H1 (cell line): ENCODE measurements at regions not wholly inside any gene's neighbourhood (a gene's known extent, or its start where the extent isn't known, plus 50 kb on each side); places are given as distances from the start of the nearest gene placed in this dataset.

Experiments used
- CTCF ChIA-PET: fragments of 300-600 bp; sonication (Branson Sonifier 250); formaldehyde crosslinking; loops from one replicate; lab custom pipeline; 2021; ENCODE audit not compliant: partially characterized antibody; lab: Charles Lee
- POLR2A ChIA-PET: fragments of 300-600 bp; sonication (Branson Sonifier 250); formaldehyde crosslinking; loops from one replicate; lab custom pipeline; 2021; ENCODE audit warnings: inconsistent platforms; ENCODE audit not compliant: partially characterized antibody; lab: Charles Lee
- DNase-seq, 2 experiments: peaks; one replicate each; pipeline versions ENCODE4 v3.0.0 to v3.0.0-alpha.2; 2010 to 2022; ENCODE audit warnings: low spot score in 2 of 2, low read depth in 1 of 2, mixed read lengths in 1 of 2
- FAIRE-seq: peaks from 2 replicates; lab custom pipeline; 2011; peaks lifted over from hg19 to GRCh38; lab: Jason Lieb, UNC
- H2AFZ ChIP-seq: 2 replicates; pipeline ENCODE4 v1.8.1; 2012; ENCODE audit warnings: low read length, inconsistent platforms
- H2AK5ac ChIP-seq: 2 replicates; pipeline ENCODE4 v1.6.1; 2013; ENCODE audit warnings: low read depth, low read length
- H2BK120ac ChIP-seq: replicated peaks from 2 replicates; pipeline ENCODE3; 2013; ENCODE audit warnings: low read depth, low read length, inconsistent platforms
- H2BK12ac ChIP-seq: 2 replicates; pipeline ENCODE4 v1.6.1; 2013; ENCODE audit warnings: low read depth, low read length
- H2BK15ac ChIP-seq: 2 replicates; pipeline ENCODE4 v1.6.1; 2013; ENCODE audit warnings: low read length
- H2BK20ac ChIP-seq: 2 replicates; pipeline ENCODE4 v1.6.1; 2013; ENCODE audit warnings: low read length
- H2BK5ac ChIP-seq: 2 replicates; pipeline ENCODE4 v1.6.1; 2013; ENCODE audit warnings: low read depth, low read length
- H3K14ac ChIP-seq: 2 replicates; pipeline ENCODE4 v1.6.1; 2013; ENCODE audit warnings: inconsistent platforms; ENCODE audit not compliant: insufficient read length
- H3K18ac ChIP-seq: 2 replicates; pipeline ENCODE4 v1.6.1; 2013; ENCODE audit warnings: low read length; ENCODE audit errors: extremely low read depth
- H3K23ac ChIP-seq: 2 replicates; pipeline ENCODE4 v1.6.1; 2013; ENCODE audit warnings: inconsistent platforms; ENCODE audit not compliant: insufficient read length
- H3K23me2 ChIP-seq: 2 replicates; pipeline ENCODE4 v1.6.1; 2013; ENCODE audit warnings: low read depth, low read length
- H3K27ac ChIP-seq: 2 replicates; pipeline ENCODE4 v1.6.1; 2011; ENCODE audit warnings: low read depth, low read length, inconsistent platforms
- H3K27me3 ChIP-seq, 4 experiments: replicated peaks in 1 of 4; 1 replicate in 1 of 4; 2 replicates in 3 of 4; pipeline versions ENCODE4 v1.6.1 to v1.8.1; 2011 to 2013; ENCODE audit warnings: low read length in 3 of 4, mild to moderate bottlenecking in 3 of 4, inconsistent platforms in 2 of 4, mixed read lengths in 2 of 4, moderate library complexity in 1 of 4; ENCODE audit not compliant: control insufficient read depth in 3 of 4, insufficient read depth in 3 of 4; ENCODE audit errors: extremely low read depth in 1 of 4
- H3K36me3 ChIP-seq, 4 experiments: 2 replicates each; pipeline versions ENCODE4 v1.6.1 to v1.8.1; 2011 to 2013; ENCODE audit warnings: mild to moderate bottlenecking in 4 of 4, low read length in 3 of 4, moderate library complexity in 2 of 4, control low read depth in 1 of 4, inconsistent platforms in 1 of 4; ENCODE audit not compliant: insufficient read depth in 4 of 4, control insufficient read depth in 2 of 4
- H3K4ac ChIP-seq: replicated peaks from 2 replicates; pipeline ENCODE3; 2013; ENCODE audit warnings: low read length, low read depth, mixed read lengths, inconsistent platforms; ENCODE audit not compliant: insufficient read length
- H3K4me1 ChIP-seq, 4 experiments: replicated peaks in 1 of 4; 1 replicate in 1 of 4; 2 replicates in 3 of 4; pipeline versions ENCODE4 v1.6.1 to v1.8.1; 2011 to 2013; ENCODE audit warnings: low read length in 3 of 4, inconsistent platforms in 2 of 4, mixed read lengths in 1 of 4; ENCODE audit not compliant: insufficient read depth in 4 of 4, control insufficient read depth in 3 of 4
- H3K4me2 ChIP-seq, 2 experiments: 2 replicates each; pipeline versions ENCODE4 v1.6.1 to v1.8.1; 2011 to 2013; ENCODE audit warnings: low read depth in 2 of 2, low read length in 2 of 2, control low read depth in 1 of 2, inconsistent platforms in 1 of 2, mild to moderate bottlenecking in 1 of 2; ENCODE audit not compliant: insufficient read depth in 1 of 2
- H3K4me3 ChIP-seq, 4 experiments: fragments of 200-600, 300-600 bp in 1 of 4; sonication (generic), shearing (Covaris generic), sonication (Bioruptor Twin) in 1 of 4; 2 replicates each; pipeline versions ENCODE4 v1.5.1 to v1.8.1; 2011 to 2016; ENCODE audit warnings: low read length in 4 of 4, low read depth in 3 of 4, control low read depth in 2 of 4, inconsistent platforms in 2 of 4, mild to moderate bottlenecking in 2 of 4, mixed read lengths in 1 of 4, moderate library complexity in 1 of 4; ENCODE audit not compliant: insufficient read depth in 2 of 4; ENCODE audit errors: extremely low read depth in 1 of 4
- H3K56ac ChIP-seq: replicated peaks from 2 replicates; pipeline ENCODE3; 2013; ENCODE audit warnings: low read depth, mild to moderate bottlenecking, mixed read lengths, low read length, inconsistent platforms; ENCODE audit not compliant: insufficient read length
- H3K79me1 ChIP-seq: 2 replicates; pipeline ENCODE4 v1.6.1; 2013; ENCODE audit warnings: low read depth, low read length, control low read depth
- H3K79me2 ChIP-seq, 2 experiments: 2 replicates each; pipeline versions ENCODE4 v1.6.1 to v1.8.1; 2012 to 2013; ENCODE audit warnings: low read length in 2 of 2, mild to moderate bottlenecking in 2 of 2, inconsistent platforms in 1 of 2; ENCODE audit not compliant: insufficient read depth in 2 of 2, control insufficient read depth in 1 of 2
- H3K9ac ChIP-seq, 4 experiments: replicated peaks in 1 of 4; 1 replicate in 1 of 4; 2 replicates in 3 of 4; pipeline versions ENCODE4 v1.6.1 to v1.8.1; 2011 to 2013; ENCODE audit warnings: low read depth in 3 of 4, low read length in 3 of 4, control low read depth in 2 of 4, mild to moderate bottlenecking in 2 of 4, moderate library complexity in 2 of 4, inconsistent platforms in 1 of 4; ENCODE audit errors: extremely low read depth in 1 of 4
- H3K9me3 ChIP-seq, 2 experiments: 2 replicates each; pipeline versions ENCODE4 v1.6.1 to v1.8.1; 2012 to 2013; ENCODE audit warnings: mild to moderate bottlenecking in 2 of 2, moderate library complexity in 2 of 2, control low read depth in 1 of 2, inconsistent platforms in 1 of 2, low read depth in 1 of 2, low read length in 1 of 2, mixed read lengths in 1 of 2; ENCODE audit not compliant: insufficient read depth in 2 of 2
- H4K20me1 ChIP-seq, 2 experiments: replicated peaks in 1 of 2; 2 replicates each; pipeline versions ENCODE3 to v1.8.1; 2011 to 2013; ENCODE audit warnings: inconsistent platforms in 2 of 2, low read length in 2 of 2, mild to moderate bottlenecking in 1 of 2; ENCODE audit not compliant: insufficient read depth in 2 of 2, control insufficient read depth in 1 of 2
- H4K5ac ChIP-seq: 2 replicates; pipeline ENCODE4 v1.6.1; 2013; ENCODE audit warnings: low read length, low read depth, mixed read lengths, inconsistent platforms; ENCODE audit not compliant: insufficient read length
- H4K8ac ChIP-seq: 2 replicates; pipeline ENCODE4 v1.8.0; 2013; ENCODE audit warnings: mild to moderate bottlenecking, moderate library complexity, low read length, inconsistent platforms; ENCODE audit not compliant: insufficient read depth; ENCODE audit errors: extremely low read depth
- H4K91ac ChIP-seq: replicated peaks from 2 replicates; pipeline ENCODE3; 2013; ENCODE audit warnings: low read length, mixed read lengths, inconsistent platforms; ENCODE audit not compliant: insufficient read length
- JUN ChIP-seq: IDR thresholded peaks from 2 replicates; pipeline ENCODE4 v1.6.1; 2011; ENCODE audit warnings: low read depth, mild to moderate bottlenecking, improper control_type of control experiment, low read length
- KDM4A ChIP-seq: IDR thresholded peaks from one replicate; pipeline ENCODE4 v1.7.1; 2012; ENCODE audit warnings: low read depth, mild to moderate bottlenecking, moderate library complexity, low read length, inconsistent platforms; ENCODE audit not compliant: severe bottlenecking
- RFX5 ChIP-seq: IDR thresholded peaks from 2 replicates; pipeline ENCODE4 v1.6.1; 2011; ENCODE audit warnings: low read depth, low read length, improper control_type of control experiment, borderline replicate concordance
- SRF ChIP-seq: IDR thresholded peaks from 2 replicates; pipeline ENCODE4 v1.6.1; 2011; ENCODE audit warnings: mild to moderate bottlenecking, low read depth, low read length, moderate library complexity
- WGBS, 2 experiments: shearing (Covaris generic) in 1 of 2; methylation state at CpG; one replicate each; pipeline versions ENCODE4 v1.1.6 to v1.1.7; 2013 to 2015; ENCODE audit warnings: low lambda C conversion rate in 2 of 2, mixed read lengths in 2 of 2, inconsistent platforms in 1 of 2, low coverage in 1 of 2, missing lambda C conversion rate in 1 of 2; ENCODE audit not compliant: insufficient replicate concordance in 2 of 2, insufficient coverage in 1 of 2, insufficient read length in 1 of 2; ENCODE audit errors: extremely low coverage in 1 of 2, missing lambda C conversion rate in 1 of 2; 5-methylcytosine and 5-hydroxymethylcytosine counted together

DNA sequence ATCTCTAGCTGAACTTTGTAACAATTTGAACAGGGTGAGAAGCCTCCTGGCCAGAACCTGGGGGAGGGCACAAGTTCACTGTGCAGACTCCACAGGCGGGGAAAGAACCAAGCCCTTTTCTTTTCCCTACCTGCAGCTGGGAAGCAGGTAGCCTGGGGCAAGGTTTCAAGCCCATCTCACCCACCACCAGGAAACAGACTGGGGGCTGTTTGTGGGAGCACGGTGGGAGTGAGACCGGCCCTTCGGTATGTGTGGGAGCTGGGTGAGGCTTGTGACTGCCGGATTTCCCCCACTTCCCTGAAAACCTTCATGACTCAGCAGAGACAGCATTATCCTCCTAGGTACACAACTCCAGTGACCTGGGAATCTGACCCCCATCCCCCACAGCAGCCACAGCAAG is 211.7 kb downstream of the ZNF674 start:
- H2BK12ac ChIP-seq, result no peak overlapping the region
- TF ChIP-seq JUN, result no peak
- TF ChIP-seq KDM4A, result no peak
- TF ChIP-seq SRF, result no peak
- TF ChIP-seq RFX5, result no peak
- H3K4me3 ChIP-seq, result no peak overlapping the region
- H4K5ac ChIP-seq, result no peak overlapping the region
- no peak for DNase-seq
- H3K4me2 ChIP-seq, result no peak overlapping the region
- no peak overlapping the region for H3K27ac ChIP-seq
- H2BK5ac ChIP-seq, result no peak overlapping the region
- no peak overlapping the region for H3K56ac ChIP-seq
- FAIRE-seq, result no peak
- H3K14ac ChIP-seq, result no peak overlapping the region
- H3K23me2 ChIP-seq, result no peaks in the 10 kb centered on the region
- no peaks in the 10 kb centered on the region for H4K20me1 ChIP-seq
- no peaks in the 10 kb centered on the region for H3K36me3 ChIP-seq
- H3K79me1 ChIP-seq, result no peaks in the 10 kb centered on the region
- no peak overlapping the region for H3K23ac ChIP-seq
- H2AK5ac ChIP-seq, result no peak overlapping the region
- H2BK120ac ChIP-seq, result no peak overlapping the region
- POLR2A ChIA-PET, result no interaction called here
- no peaks in the 10 kb centered on the region for H3K79me2 ChIP-seq
- no peak overlapping the region for H3K4ac ChIP-seq
- CTCF ChIA-PET, result no interaction called here
- no peaks in the 10 kb centered on the region for H3K27me3 ChIP-seq
- 85% methylated on average over 5 of the region's 5 CpGs; no CpG with 5 or more reads in 1 of the 2 experiments for WGBS, 2 experiments
- peaks cover 0 to 2% (median 0%) of the 10 kb centered on the region in 4 experiments; a peak in 1 of 7 replicates for H3K4me1 ChIP-seq
- no peak overlapping the region for H4K91ac ChIP-seq
- H3K18ac ChIP-seq, result no peak overlapping the region
- no peak overlapping the region for H2BK20ac ChIP-seq
- no peak overlapping the region for H2AFZ ChIP-seq
- no peak overlapping the region for H4K8ac ChIP-seq
- no peaks in the 10 kb centered on the region for H3K9me3 ChIP-seq
- H2BK15ac ChIP-seq, result no peak overlapping the region
- H3K9ac ChIP-seq, result no peak overlapping the region
